Stromal cell of bone marrow (primary cell): ENCODE measurements at regions not wholly inside any gene's neighbourhood (a gene's known extent, or its start where the extent isn't known, plus 50 kb on each side); places are given as distances from the start of the nearest gene placed in this dataset.

Experiments
- DNase-seq: peaks from one replicate; pipeline ENCODE4 v3.0.0-alpha.2; 2012; ENCODE audit warnings: low read depth

- no peak for DNase-seq
Measured at GRCh38 chr10:78393094-78393493, 359.4 kb downstream of the RPS24 start.

GRCh38 chr10:78394047-78394446 is 360.4 kb downstream of the RPS24 start:
- no peak for DNase-seq

GRCh38 chr10:78395162-78395561 is 361.5 kb downstream of the RPS24 start:
- DNase-seq = no peak

GRCh38 chr10:78396754-78397153 is 363.1 kb downstream of the RPS24 start:
- DNase-seq = no peak

GRCh38 chr10:78397786-78398185 is 364.1 kb downstream of the RPS24 start:
- DNase-seq = no peak

GRCh38 chr10:78398382-78398781 is 364.7 kb downstream of the RPS24 start:
- no peak for DNase-seq

- no peak for DNase-seq
Measured at GRCh38 chr10:78401624-78402367, 368.1 kb downstream of the RPS24 start.

GRCh38 chr10:78402591-78402990 is 368.9 kb downstream of the RPS24 start:
- no peak for DNase-seq

GRCh38 chr10:78403781-78404180 is 370.1 kb downstream of the RPS24 start:
- DNase-seq = no peak

- DNase-seq = no peak
Measured at GRCh38 chr10:78404296-78404695, 370.6 kb downstream of the RPS24 start.

- DNase-seq = no peak
Measured at GRCh38 chr10:78405231-78405630, 371.6 kb downstream of the RPS24 start.

GRCh38 chr10:78405736-78406135 is 372.1 kb downstream of the RPS24 start:
- no peak for DNase-seq

GRCh38 chr10:78406648-78407008 is 373.0 kb downstream of the RPS24 start:
- no peak for DNase-seq

- peak; percentile 64 for DNase-seq
Measured at GRCh38 chr10:78407009-78407711, 373.5 kb downstream of the RPS24 start.

GRCh38 chr10:78407966-78408365 is 374.3 kb downstream of the RPS24 start:
- DNase-seq = no peak

GRCh38 chr10:78408671-78409472 is 375.2 kb downstream of the RPS24 start:
- DNase-seq = no peak

- DNase-seq = no peak
Measured at GRCh38 chr10:78410046-78410965, 376.6 kb downstream of the RPS24 start.

- DNase-seq = no peak
Measured at GRCh38 chr10:78411716-78412115, 378.1 kb downstream of the RPS24 start.

- no peak for DNase-seq
Measured at GRCh38 chr10:78412605-78413004, 378.9 kb downstream of the RPS24 start.

GRCh38 chr10:78413076-78414055 is 379.7 kb downstream of the RPS24 start:
- no peak for DNase-seq

- DNase-seq = no peak
Measured at GRCh38 chr10:78414380-78414779, 380.7 kb downstream of the RPS24 start.
